ENCODE measurements at regions not wholly inside any gene's neighbourhood (a gene's known extent, or its start where the extent isn't known, plus 50 kb on each side); places are given as distances from the start of the nearest gene placed in this dataset.

- TF ChIP-seq CTCF (conservative IDR thresholded peaks at IDR 0.05 in 1 of 2, IDR thresholded peaks at IDR 0.05 in 1 of 2; ENCODE audit: extremely low read depth in 1 of 2, insufficient read depth in 1 of 2, low read depth in 1 of 2, low read length in 2 of 2) (no peak), EZH2 (IDR thresholded peaks at IDR 0.05; ENCODE audit: borderline replicate concordance, low read length) (no peak)
Measured at GRCh38 chr11:92589512-92589911, 364.9 kb downstream of the FAT3 start.
